Activated T-cell treated with anti-CD3 and anti-CD28 coated beads, Interleukin-2, amount 50 U/mL, for 72 hours (primary cell): ENCODE measurements at regions not wholly inside any gene's neighbourhood (a gene's known extent, or its start where the extent isn't known, plus 50 kb on each side); places are given as distances from the start of the nearest gene placed in this dataset.

ENCODE experiments used
- ATAC-seq, 2 donors: fragments of 150-1000 bp; cut with Tn5 transposase; replicated peaks in 1 of 2; 2 replicates each; pipeline ENCODE4 v1.10.0; 2021; ENCODE audit warnings: moderate library complexity in 2 of 2, mild to moderate bottlenecking in 1 of 2
- DNase-seq, 2 donors: peaks; one replicate each; pipeline ENCODE4 v3.0.0; 2021 to 2022; ENCODE audit warnings: mixed read lengths in 1 of 2
- H3K27ac Mint-ChIP-seq: one replicate; pipeline ENCODE4 v1.8.0; 2022; ENCODE audit warnings: mild to moderate bottlenecking, moderate library complexity, mixed read lengths
- H3K27me3 Mint-ChIP-seq: one replicate; pipeline ENCODE4 v1.8.0; 2022; ENCODE audit warnings: low read depth, mixed read lengths
- H3K36me3 Mint-ChIP-seq, 2 donors: one replicate each; pipeline ENCODE4 v1.8.0; 2022; ENCODE audit warnings: mixed read lengths in 2 of 2, mild to moderate bottlenecking in 1 of 2; ENCODE audit not compliant: insufficient read depth in 2 of 2
- H3K4me1 Mint-ChIP-seq: one replicate; pipeline ENCODE4 v1.8.0; 2022; ENCODE audit warnings: low read depth, mixed read lengths
- H3K4me3 Mint-ChIP-seq, 2 donors: one replicate each; pipeline ENCODE4 v1.8.0; 2022; ENCODE audit warnings: mild to moderate bottlenecking in 2 of 2, mixed read lengths in 2 of 2, moderate library complexity in 2 of 2
- H3K9me3 Mint-ChIP-seq, 2 donors: one replicate each; pipeline ENCODE4 v1.8.0; 2022; ENCODE audit warnings: mixed read lengths in 2 of 2

GRCh38 chr20:20781029-20781428 lies 68.6 kb upstream of the RALGAPA2 start:
- H3K4me3 Mint-ChIP-seq = no peak overlapping the region
- no peaks in the 10 kb centered on the region for H3K36me3 Mint-ChIP-seq
- DNase-seq (no peak), ATAC-seq (no peak)
- no peaks in the 10 kb centered on the region for H3K4me1 Mint-ChIP-seq
- H3K9me3 Mint-ChIP-seq = no peaks in the 10 kb centered on the region
- H3K27me3 Mint-ChIP-seq = peaks cover 15% of the 10 kb centered on the region
- H3K27ac Mint-ChIP-seq = no peak overlapping the region

- no peak overlapping the region for H3K4me3 Mint-ChIP-seq
- DNase-seq (no peak), ATAC-seq (no peak)
- H3K27me3 Mint-ChIP-seq = peaks cover 15% of the 10 kb centered on the region
- no peaks in the 10 kb centered on the region for H3K4me1 Mint-ChIP-seq
- no peak overlapping the region for H3K27ac Mint-ChIP-seq
- no peaks in the 10 kb centered on the region for H3K9me3 Mint-ChIP-seq
- H3K36me3 Mint-ChIP-seq = no peaks in the 10 kb centered on the region
These were observed 67.8 kb upstream of the RALGAPA2 start for GRCh38 chr20:20780127-20780824.

GRCh38 chr20:20778676-20779075 lies 66.2 kb upstream of the RALGAPA2 start:
- Mint-ChIP-seq H3K9me3 (no peaks in the 10 kb centered on the region), H3K27me3 (peaks cover 25% of the 10 kb centered on the region), H3K4me1 (no peaks in the 10 kb centered on the region), H3K4me3 (no peak overlapping the region), H3K36me3 (no peaks in the 10 kb centered on the region), H3K27ac (no peak overlapping the region)
- no peak for ATAC-seq
- no peak for DNase-seq

- H3K27ac Mint-ChIP-seq = no peak overlapping the region
- no peak overlapping the region for H3K4me3 Mint-ChIP-seq
- no peak for ATAC-seq
- no peak for DNase-seq
- H3K36me3 Mint-ChIP-seq = no peaks in the 10 kb centered on the region
- no peaks in the 10 kb centered on the region for H3K9me3 Mint-ChIP-seq
- peaks cover 5% of the 10 kb centered on the region for H3K4me1 Mint-ChIP-seq
- H3K27me3 Mint-ChIP-seq = peaks cover 14% of the 10 kb centered on the region
These were observed 60.1 kb upstream of the RALGAPA2 start for GRCh38 chr20:20772497-20773085.

GRCh38 chr20:20768202-20768815 lies 55.9 kb upstream of the RALGAPA2 start:
- Mint-ChIP-seq H3K27me3 (peaks cover 7% of the 10 kb centered on the region), H3K9me3 (no peaks in the 10 kb centered on the region), H3K36me3 (no peaks in the 10 kb centered on the region), H3K4me1 (peaks cover 5% of the 10 kb centered on the region), H3K4me3 (no peak overlapping the region), H3K27ac (no peak overlapping the region)
- DNase-seq (no peak), ATAC-seq (no peak)

GRCh38 chr20:20765696-20766365 lies 53.4 kb upstream of the RALGAPA2 start:
- no peak overlapping the region for H3K4me3 Mint-ChIP-seq
- ATAC-seq = no peak
- no peak overlapping the region for H3K27ac Mint-ChIP-seq
- H3K9me3 Mint-ChIP-seq = no peaks in the 10 kb centered on the region
- H3K27me3 Mint-ChIP-seq = peaks cover 17% of the 10 kb centered on the region
- H3K4me1 Mint-ChIP-seq = peaks cover 5% of the 10 kb centered on the region
- no peak for DNase-seq
- H3K36me3 Mint-ChIP-seq = no peaks in the 10 kb centered on the region

- no peaks in the 10 kb centered on the region for H3K4me1 Mint-ChIP-seq
- peaks cover 12% of the 10 kb centered on the region for H3K27me3 Mint-ChIP-seq
- ATAC-seq = no peak
- no peak overlapping the region for H3K27ac Mint-ChIP-seq
- no peaks in the 10 kb centered on the region for H3K9me3 Mint-ChIP-seq
- no peak for DNase-seq
- H3K36me3 Mint-ChIP-seq = no peaks in the 10 kb centered on the region
- H3K4me3 Mint-ChIP-seq = no peak overlapping the region
These were observed 51.2 kb upstream of the RALGAPA2 start for GRCh38 chr20:20763650-20764049.
